GM23338 (cell line): ENCODE measurements at regions not wholly inside any gene's neighbourhood (a gene's known extent, or its start where the extent isn't known, plus 50 kb on each side); places are given as distances from the start of the nearest gene placed in this dataset.

Experiments
- ATAC-seq: fragments of 200-7000 bp; cut with Tn5 transposase; 3 replicates; pipeline ENCODE4 v1.9.1; 2020
- DNase-seq: peaks from one replicate; pipeline ENCODE4 v3.0.0-alpha.2; 2015; ENCODE audit warnings: low spot score
- H2AFZ ChIP-seq: fragments of 200-600 bp; sonication (generic); 2 replicates; pipeline ENCODE4 v1.8.0; 2016; ENCODE audit warnings: antibody characterized with exemption, mild to moderate bottlenecking, moderate library complexity
- H3F3A ChIP-seq: fragments of 200-600 bp; sonication (generic); replicated peaks from 2 replicates; pipeline ENCODE4 v1.8.0; 2017; ENCODE audit warnings: antibody characterized with exemption, mixed run types, low read depth
- H3K27ac ChIP-seq: fragments of 200-600 bp; sonication (generic); 2 replicates; pipeline ENCODE4 v1.6.1; 2016; ENCODE audit warnings: low read depth
- H3K27me3 ChIP-seq: fragments of 200-600 bp; sonication (generic); 2 replicates; pipeline ENCODE4 v1.8.0; 2016; ENCODE audit warnings: mild to moderate bottlenecking, mixed run types, moderate library complexity; ENCODE audit not compliant: insufficient read depth
- H3K36me3 ChIP-seq: fragments of 200-600 bp; sonication (generic); 2 replicates; pipeline ENCODE4 v1.8.0; 2016; ENCODE audit warnings: mild to moderate bottlenecking; ENCODE audit not compliant: insufficient read depth
- H3K4me1 ChIP-seq: fragments of 200-600 bp; sonication (generic); 2 replicates; pipeline ENCODE4 v1.8.0; 2016; ENCODE audit warnings: mild to moderate bottlenecking, moderate library complexity; ENCODE audit not compliant: insufficient read depth
- H3K4me2 ChIP-seq: fragments of 200-600 bp; sonication (generic); 2 replicates; pipeline ENCODE4 v1.7.1; 2017; ENCODE audit warnings: mixed run types
- H3K4me3 ChIP-seq: fragments of 200-600 bp; sonication (generic); 2 replicates; pipeline ENCODE4 v1.6.1; 2016; ENCODE audit warnings: mixed run types
- H3K79me2 ChIP-seq: fragments of 200-600 bp; sonication (generic); replicated peaks from 2 replicates; pipeline ENCODE4 v1.8.0; 2017; ENCODE audit warnings: mild to moderate bottlenecking; ENCODE audit not compliant: insufficient read depth
- H3K9me2 ChIP-seq: fragments of 200-600 bp; sonication (generic); 2 replicates; pipeline ENCODE4 v1.8.0; 2017; ENCODE audit not compliant: insufficient read depth
- H4K20me1 ChIP-seq: fragments of 200-600 bp; sonication (generic); replicated peaks from 2 replicates; pipeline ENCODE4 v1.8.0; 2017; ENCODE audit warnings: mild to moderate bottlenecking; ENCODE audit not compliant: insufficient read depth
- H3K27ac Mint-ChIP-seq: 2 replicates; pipeline ENCODE4 v1.8.0; 2020; ENCODE audit warnings: inconsistent platforms, mild to moderate bottlenecking, moderate library complexity, mixed read lengths
- H3K27me3 Mint-ChIP-seq: 3 replicates; pipeline ENCODE4 v1.8.0; 2022; ENCODE audit warnings: low read depth, mild to moderate bottlenecking, moderate library complexity, mixed read lengths, inconsistent platforms; ENCODE audit not compliant: insufficient read depth, poor library complexity
- H3K36me3 Mint-ChIP-seq: 3 replicates; pipeline ENCODE4 v1.8.0; 2021; ENCODE audit warnings: low read depth, mild to moderate bottlenecking, inconsistent platforms, moderate library complexity, mixed read lengths
- H3K4me1 Mint-ChIP-seq: 3 replicates; pipeline ENCODE4 v1.8.0; 2020; ENCODE audit warnings: mild to moderate bottlenecking, inconsistent platforms, mixed read lengths
- H3K4me3 Mint-ChIP-seq: 3 replicates; pipeline ENCODE4 v1.8.0; 2021; ENCODE audit warnings: moderate library complexity, mild to moderate bottlenecking, inconsistent platforms, mixed read lengths
- H3K9me3 Mint-ChIP-seq: 3 replicates; pipeline ENCODE4 v1.8.0; 2020; ENCODE audit warnings: moderate library complexity, mild to moderate bottlenecking, inconsistent platforms, mixed read lengths
- CREB1 ChIP-seq: fragments of 250-450 bp; sonication (Bioruptor Pico); IDR thresholded peaks from 2 replicates; pipeline ENCODE4 v1.5.0; 2020; ENCODE audit warnings: low read depth, mild to moderate bottlenecking, moderate library complexity
- EZH2 ChIP-seq: fragments of 200-600 bp; sonication (generic); IDR thresholded peaks from one replicate; pipeline ENCODE4 v1.8.0; 2017; ENCODE audit warnings: antibody characterized with exemption, mild to moderate bottlenecking, low read depth; ENCODE audit not compliant: unreplicated experiment
- JUNB ChIP-seq: IDR thresholded peaks from one replicate; pipeline ENCODE4 v1.6.1; 2016; ENCODE audit warnings: antibody characterized with exemption; ENCODE audit not compliant: unreplicated experiment
- NANOG ChIP-seq: IDR thresholded peaks from 2 replicates; pipeline ENCODE4 v1.6.1; 2016; ENCODE audit warnings: antibody characterized with exemption, borderline replicate concordance
- POLR2AphosphoS5 ChIP-seq: IDR thresholded peaks from 2 replicates; pipeline ENCODE4 v1.6.1; 2016; ENCODE audit warnings: antibody characterized with exemption, low read depth
- REST ChIP-seq: IDR thresholded peaks from one replicate; pipeline ENCODE4 v1.6.1; 2018; ENCODE audit warnings: antibody characterized with exemption; ENCODE audit not compliant: unreplicated experiment
- STAT1 ChIP-seq: IDR thresholded peaks from one replicate; pipeline ENCODE4 v1.6.1; 2016; ENCODE audit warnings: antibody characterized with exemption; ENCODE audit not compliant: unreplicated experiment
- ZNF331 ChIP-seq: fragments of 250-450 bp; sonication (Bioruptor Pico); IDR thresholded peaks from 2 replicates; pipeline ENCODE4 v1.5.0; 2020; ENCODE audit warnings: low read depth, mild to moderate bottlenecking, moderate library complexity
- ZNF462 ChIP-seq: fragments of 250-450 bp; sonication (Bioruptor Pico); IDR thresholded peaks from 2 replicates; pipeline ENCODE4 v1.5.0; 2020; ENCODE audit warnings: mild to moderate bottlenecking, moderate library complexity
- TF ChIP-seq, protein P1 (sequence below), 2 experiments: fragments of 200-600 bp in 1 of 2; sonication (generic) in 1 of 2; conservative IDR thresholded peaks; 2 replicates each; pipeline versions ENCODE4 v1.5.1 to v1.6.1; 2016 to 2017; ENCODE audit warnings: antibody characterized with exemption in 2 of 2, low read depth in 2 of 2, mild to moderate bottlenecking in 2 of 2, moderate library complexity in 1 of 2

DNA sequence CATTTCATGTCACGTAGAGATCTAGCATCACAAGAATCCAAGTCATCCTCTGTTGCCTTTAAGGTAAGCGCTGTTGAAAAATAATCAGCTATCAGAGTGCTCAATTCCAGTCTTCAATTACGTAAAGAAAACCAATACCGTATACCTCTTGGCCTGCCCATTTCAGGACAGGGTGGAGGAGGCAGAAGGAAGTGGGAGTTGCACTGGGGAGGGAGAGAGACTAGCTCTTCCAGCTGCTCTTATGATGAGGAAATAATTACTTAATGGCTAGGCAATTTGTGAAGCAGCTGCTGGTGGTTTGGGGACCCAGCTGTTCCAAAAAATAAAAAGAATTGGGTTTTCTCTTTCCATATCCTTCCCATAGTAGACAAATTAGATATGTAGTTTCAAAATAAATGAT lies 365.8 kb upstream of the MCTP2 start (continued):
- TF ChIP-seq CREB1 (CRISPR knock-in tag) (no peak), JUNB (no peak), NANOG (no peak), REST (no peak), ZNF331 (CRISPR knock-in tag) (no peak)
- TF ChIP-seq, protein P1, sequence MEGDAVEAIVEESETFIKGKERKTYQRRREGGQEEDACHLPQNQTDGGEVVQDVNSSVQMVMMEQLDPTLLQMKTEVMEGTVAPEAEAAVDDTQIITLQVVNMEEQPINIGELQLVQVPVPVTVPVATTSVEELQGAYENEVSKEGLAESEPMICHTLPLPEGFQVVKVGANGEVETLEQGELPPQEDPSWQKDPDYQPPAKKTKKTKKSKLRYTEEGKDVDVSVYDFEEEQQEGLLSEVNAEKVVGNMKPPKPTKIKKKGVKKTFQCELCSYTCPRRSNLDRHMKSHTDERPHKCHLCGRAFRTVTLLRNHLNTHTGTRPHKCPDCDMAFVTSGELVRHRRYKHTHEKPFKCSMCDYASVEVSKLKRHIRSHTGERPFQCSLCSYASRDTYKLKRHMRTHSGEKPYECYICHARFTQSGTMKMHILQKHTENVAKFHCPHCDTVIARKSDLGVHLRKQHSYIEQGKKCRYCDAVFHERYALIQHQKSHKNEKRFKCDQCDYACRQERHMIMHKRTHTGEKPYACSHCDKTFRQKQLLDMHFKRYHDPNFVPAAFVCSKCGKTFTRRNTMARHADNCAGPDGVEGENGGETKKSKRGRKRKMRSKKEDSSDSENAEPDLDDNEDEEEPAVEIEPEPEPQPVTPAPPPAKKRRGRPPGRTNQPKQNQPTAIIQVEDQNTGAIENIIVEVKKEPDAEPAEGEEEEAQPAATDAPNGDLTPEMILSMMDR (conservative IDR thresholded peaks at IDR 0.05; ENCODE audit: low read depth in 2 of 2) = no peak

GRCh38 chr15:93862791-93863190 lies 368.6 kb upstream of the MCTP2 start:
- H3K36me3 Mint-ChIP-seq = no peaks in the 10 kb centered on the region
- Histone ChIP-seq H4K20me1 (no peaks in the 10 kb centered on the region), H3K4me2 (no peak overlapping the region), H3K27me3 (no peaks in the 10 kb centered on the region), H3F3A (no peaks in the 10 kb centered on the region), H3K79me2 (no peaks in the 10 kb centered on the region), H2AFZ (no peak overlapping the region), H3K4me1 (no peaks in the 10 kb centered on the region), H3K36me3 (no peaks in the 10 kb centered on the region), H3K9me2 (no peaks in the 10 kb centered on the region; the same call in 1 of the 2 replicates), H3K4me3 (no peak overlapping the region), H3K27ac (no peak overlapping the region)
- ATAC-seq = no peak
- H3K4me1 Mint-ChIP-seq = no peaks in the 10 kb centered on the region
- H3K9me3 Mint-ChIP-seq = no peaks in the 10 kb centered on the region
- TF ChIP-seq ZNF462 (no peak), STAT1 (no peak), NANOG (no peak), JUNB (no peak), EZH2 (no peak), POLR2AphosphoS5 (no peak)
- no peak overlapping the region for H3K27ac Mint-ChIP-seq
- DNase-seq = no peak
- H3K4me3 Mint-ChIP-seq = no peak overlapping the region
- no peaks in the 10 kb centered on the region for H3K27me3 Mint-ChIP-seq
